ENCODE measurements at regions not wholly inside any gene's neighbourhood (a gene's known extent, or its start where the extent isn't known, plus 50 kb on each side); places are given as distances from the start of the nearest gene placed in this dataset.
"Not testable (repeated sequence)": the region's sequence is repeated elsewhere in the genome, so short reads cannot be mapped to it uniquely, and the experiment has no call there.

GRCh38 chr2:131831450-131832208 is 303.9 kb downstream of the CCDC74A start:
- TF ChIP-seq POLR2AphosphoS5 (IDR thresholded peaks at IDR 0.05; ENCODE audit: low read depth, low read length); POLR2A (IDR thresholded peaks at IDR 0.05; ENCODE audit: low read depth, low read length); TAF1 (IDR thresholded peaks at IDR 0.05; ENCODE audit: borderline replicate concordance, low read depth, low read length): not testable (repeated sequence)
